CD4-positive, alpha-beta T cell (primary cell): ENCODE measurements at regions not wholly inside any gene's neighbourhood (a gene's known extent, or its start where the extent isn't known, plus 50 kb on each side); places are given as distances from the start of the nearest gene placed in this dataset.

Experiments
- ATAC-seq: fragments of 200-7000 bp; cut with Tn5 transposase; one replicate; pipeline ENCODE4 v1.10.0; 2022; ENCODE audit warnings: mild to moderate bottlenecking; ENCODE audit not compliant: poor library complexity
- CTCF ChIA-PET: fragments of 350-600 bp; sonication (Branson Sonifier 250); formaldehyde crosslinking; loops from one replicate; lab custom pipeline; 2021; ENCODE audit warnings: antibody characterized with exemption, inconsistent platforms; lab: Charles Lee
- POLR2A ChIA-PET: fragments of 350-600 bp; sonication (Branson Sonifier 250); formaldehyde crosslinking; loops from one replicate; lab custom pipeline; 2021; ENCODE audit warnings: antibody characterized with exemption, inconsistent platforms; lab: Charles Lee
- DNase-seq, 14 experiments: peaks; one replicate each; pipeline ENCODE4 v3.0.0-alpha.2; 2013 to 2020; ENCODE audit warnings: mixed read lengths in 2 of 14
- H3K27ac ChIP-seq, 2 donors: one replicate each; pipeline versions ENCODE4 v1.5.1 to v1.7.0; 2013; ENCODE audit warnings: low read length in 2 of 2, low read depth in 1 of 2, mild to moderate bottlenecking in 1 of 2
- H3K27me3 ChIP-seq, 2 experiments: 1 replicate in 1 of 2; 2 replicates in 1 of 2; pipeline versions ENCODE4 v1.6.1 to v1.7.0; 2013; ENCODE audit warnings: low read length in 2 of 2, control low read depth in 1 of 2, mild to moderate bottlenecking in 1 of 2, moderate library complexity in 1 of 2; ENCODE audit not compliant: insufficient read depth in 2 of 2, control insufficient read depth in 1 of 2
- H3K36me3 ChIP-seq: one replicate; pipeline ENCODE4 v1.6.1; 2013; ENCODE audit warnings: low read length, control low read depth; ENCODE audit not compliant: insufficient read depth
- H3K4me1 ChIP-seq: one replicate; pipeline ENCODE4 v1.6.1; 2013; ENCODE audit warnings: low read length, control low read depth; ENCODE audit not compliant: insufficient read depth
- H3K4me3 ChIP-seq: one replicate; pipeline ENCODE4 v1.5.1; 2013; ENCODE audit warnings: mild to moderate bottlenecking, low read length, moderate library complexity
- H3K9me3 ChIP-seq, 2 experiments: 1 replicate in 1 of 2; 2 replicates in 1 of 2; pipeline versions ENCODE4 v1.6.1 to v1.7.0; 2013; ENCODE audit warnings: low read length in 2 of 2, mild to moderate bottlenecking in 2 of 2, control low read depth in 1 of 2, moderate library complexity in 1 of 2; ENCODE audit not compliant: control insufficient read depth in 1 of 2, insufficient read depth in 1 of 2
- H3K27ac Mint-ChIP-seq: one replicate; pipeline ENCODE4 v1.8.0; 2020; ENCODE audit warnings: mixed read lengths
- H3K27me3 Mint-ChIP-seq: one replicate; pipeline ENCODE4 v1.8.0; 2021; ENCODE audit warnings: mixed read lengths
- H3K36me3 Mint-ChIP-seq: one replicate; pipeline ENCODE4 v1.8.0; 2021; ENCODE audit warnings: low read depth, mixed read lengths
- H3K4me1 Mint-ChIP-seq: one replicate; pipeline ENCODE4 v1.8.0; 2021; ENCODE audit warnings: low read depth, mixed read lengths
- H3K4me3 Mint-ChIP-seq: one replicate; pipeline ENCODE4 v1.8.0; 2020; ENCODE audit warnings: mild to moderate bottlenecking, mixed read lengths
- H3K9me3 Mint-ChIP-seq: one replicate; pipeline ENCODE4 v1.8.0; 2020; ENCODE audit warnings: mixed read lengths
- intact Hi-C, 2 experiments: fragments of 100-400 bp; cut with DNase I in 1 of 2; cut with micrococcal nuclease in 1 of 2; formaldehyde crosslinking; loops; one replicate each; pipeline versions ENCODE4 v1.15.1 to v1.9.0; 2023 to 2025; cut with DNase I, micrococcal nuclease
- TF ChIP-seq, protein P1 (sequence below): fragments of 200-600 bp; IDR thresholded peaks from one replicate; pipeline ENCODE4 v1.8.0; 2022; ENCODE audit warnings: antibody characterized with exemption, mild to moderate bottlenecking

DNA sequence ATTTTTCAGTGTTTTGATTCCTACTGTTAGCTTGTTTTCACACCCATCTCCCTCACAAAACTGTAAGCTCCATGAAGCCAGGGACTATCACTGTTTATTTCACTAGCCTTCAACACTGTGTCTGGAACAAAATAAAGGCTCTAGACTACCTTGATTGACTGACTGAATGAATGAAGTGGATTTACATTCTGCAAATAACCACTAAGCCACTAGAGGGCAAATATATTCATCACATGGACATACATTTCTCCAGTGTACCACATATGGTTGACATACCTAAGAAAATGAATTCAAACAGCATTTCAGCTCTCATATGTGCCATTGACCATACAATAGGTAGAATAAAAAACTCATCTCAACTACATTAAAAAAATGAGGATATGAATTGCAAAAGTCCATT, 185.9 kb downstream of the RAB11FIP2 start:
- Histone ChIP-seq H3K27me3 (peaks cover 3 to 4% of the 10 kb centered on the region in 2 experiments), H3K4me3 (no peak overlapping the region), H3K27ac (no peak overlapping the region), H3K9me3 (no peaks in the 10 kb centered on the region), H3K4me1 (no peaks in the 10 kb centered on the region), H3K36me3 (no peaks in the 10 kb centered on the region)
- intact Hi-C loops: no loop called here
- ATAC-seq (no peak), DNase-seq (no peak)
- H3K27me3 Mint-ChIP-seq: peaks cover 17% of the 10 kb centered on the region
- H3K4me3 Mint-ChIP-seq: no peak overlapping the region
- TF ChIP-seq, protein P1, sequence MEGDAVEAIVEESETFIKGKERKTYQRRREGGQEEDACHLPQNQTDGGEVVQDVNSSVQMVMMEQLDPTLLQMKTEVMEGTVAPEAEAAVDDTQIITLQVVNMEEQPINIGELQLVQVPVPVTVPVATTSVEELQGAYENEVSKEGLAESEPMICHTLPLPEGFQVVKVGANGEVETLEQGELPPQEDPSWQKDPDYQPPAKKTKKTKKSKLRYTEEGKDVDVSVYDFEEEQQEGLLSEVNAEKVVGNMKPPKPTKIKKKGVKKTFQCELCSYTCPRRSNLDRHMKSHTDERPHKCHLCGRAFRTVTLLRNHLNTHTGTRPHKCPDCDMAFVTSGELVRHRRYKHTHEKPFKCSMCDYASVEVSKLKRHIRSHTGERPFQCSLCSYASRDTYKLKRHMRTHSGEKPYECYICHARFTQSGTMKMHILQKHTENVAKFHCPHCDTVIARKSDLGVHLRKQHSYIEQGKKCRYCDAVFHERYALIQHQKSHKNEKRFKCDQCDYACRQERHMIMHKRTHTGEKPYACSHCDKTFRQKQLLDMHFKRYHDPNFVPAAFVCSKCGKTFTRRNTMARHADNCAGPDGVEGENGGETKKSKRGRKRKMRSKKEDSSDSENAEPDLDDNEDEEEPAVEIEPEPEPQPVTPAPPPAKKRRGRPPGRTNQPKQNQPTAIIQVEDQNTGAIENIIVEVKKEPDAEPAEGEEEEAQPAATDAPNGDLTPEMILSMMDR: no peak
- no peak overlapping the region for H3K27ac Mint-ChIP-seq
- no peaks in the 10 kb centered on the region for H3K9me3 Mint-ChIP-seq
- no peaks in the 10 kb centered on the region for H3K4me1 Mint-ChIP-seq
- ChIA-PET CTCF (no interaction called here), POLR2A (no interaction called here)
- no peaks in the 10 kb centered on the region for H3K36me3 Mint-ChIP-seq

DNA sequence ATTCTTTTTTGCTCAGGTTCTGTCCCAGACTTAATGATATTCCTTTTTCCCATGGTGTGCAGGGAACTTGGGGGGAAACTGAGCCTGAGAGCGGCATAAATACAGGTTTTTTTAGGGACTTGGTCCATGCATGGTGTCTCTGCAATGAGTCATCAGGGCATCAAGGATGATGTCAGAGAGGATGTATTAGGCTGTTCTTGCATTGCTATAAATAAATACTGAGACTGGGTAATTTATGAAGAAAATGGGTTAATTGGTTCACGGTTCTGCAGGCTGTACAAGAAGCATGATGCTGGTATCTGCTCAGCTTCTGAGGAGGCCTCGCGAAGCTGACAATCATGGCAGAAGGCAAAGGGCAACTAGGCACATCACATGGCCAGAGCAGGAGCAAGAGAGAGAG, 185.4 kb downstream of the RAB11FIP2 start:
- peaks cover 3 to 4% of the 10 kb centered on the region in 2 experiments for H3K27me3 ChIP-seq
- H3K4me3 ChIP-seq: no peak overlapping the region
- H3K27ac Mint-ChIP-seq: no peak overlapping the region
- no peaks in the 10 kb centered on the region for H3K9me3 Mint-ChIP-seq
- CTCF ChIA-PET: no interaction called here
- H3K4me1 Mint-ChIP-seq: no peaks in the 10 kb centered on the region
- H3K36me3 ChIP-seq: no peaks in the 10 kb centered on the region
- DNase-seq (no peak), ATAC-seq (no peak)
- no peak overlapping the region for H3K4me3 Mint-ChIP-seq
- TF ChIP-seq, protein P1: no peak
- POLR2A ChIA-PET: no interaction called here
- intact Hi-C loops: no loop called here
- no peaks in the 10 kb centered on the region for H3K36me3 Mint-ChIP-seq
- H3K27ac ChIP-seq: no peak overlapping the region
- H3K4me1 ChIP-seq: no peaks in the 10 kb centered on the region
- H3K27me3 Mint-ChIP-seq: peaks cover 20% of the 10 kb centered on the region
- no peaks in the 10 kb centered on the region for H3K9me3 ChIP-seq

DNA sequence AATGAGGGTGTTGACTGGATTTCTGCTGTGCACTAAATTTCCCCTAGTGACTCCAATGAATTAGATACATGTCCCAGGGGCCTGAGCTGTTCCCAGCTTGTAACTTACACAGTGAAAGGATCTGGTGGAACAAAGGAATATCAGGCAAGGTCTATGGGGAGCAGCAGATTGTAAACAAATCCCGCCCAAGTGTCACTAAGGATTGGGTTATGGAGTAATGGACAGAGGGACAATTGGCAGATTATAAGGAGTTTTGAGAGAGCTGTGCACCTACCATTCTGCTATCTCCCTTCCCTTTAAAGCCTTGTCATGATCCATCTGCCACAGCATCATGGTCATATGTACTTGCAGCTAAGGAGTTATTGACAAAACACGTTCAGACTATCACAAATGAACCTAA, 183.0 kb downstream of the RAB11FIP2 start:
- Histone ChIP-seq H3K27ac (no peak overlapping the region), H3K9me3 (no peaks in the 10 kb centered on the region), H3K4me1 (no peaks in the 10 kb centered on the region), H3K36me3 (no peaks in the 10 kb centered on the region), H3K4me3 (no peak overlapping the region), H3K27me3 (peaks cover 0 to 6% of the 10 kb centered on the region in 2 experiments)
- Mint-ChIP-seq H3K27ac (no peak overlapping the region), H3K36me3 (no peaks in the 10 kb centered on the region), H3K4me1 (no peaks in the 10 kb centered on the region), H3K4me3 (no peak overlapping the region), H3K9me3 (no peaks in the 10 kb centered on the region), H3K27me3 (peaks cover 10% of the 10 kb centered on the region)
- ATAC-seq (no peak), DNase-seq (no peak)
- intact Hi-C loops: no loop called here
- CTCF ChIA-PET: no interaction called here
- POLR2A ChIA-PET: no interaction called here
- TF ChIP-seq, protein P1: no peak
